ENCODE measurements at regions not wholly inside any gene's neighbourhood (a gene's known extent, or its start where the extent isn't known, plus 50 kb on each side); places are given as distances from the start of the nearest gene placed in this dataset.

DNA sequence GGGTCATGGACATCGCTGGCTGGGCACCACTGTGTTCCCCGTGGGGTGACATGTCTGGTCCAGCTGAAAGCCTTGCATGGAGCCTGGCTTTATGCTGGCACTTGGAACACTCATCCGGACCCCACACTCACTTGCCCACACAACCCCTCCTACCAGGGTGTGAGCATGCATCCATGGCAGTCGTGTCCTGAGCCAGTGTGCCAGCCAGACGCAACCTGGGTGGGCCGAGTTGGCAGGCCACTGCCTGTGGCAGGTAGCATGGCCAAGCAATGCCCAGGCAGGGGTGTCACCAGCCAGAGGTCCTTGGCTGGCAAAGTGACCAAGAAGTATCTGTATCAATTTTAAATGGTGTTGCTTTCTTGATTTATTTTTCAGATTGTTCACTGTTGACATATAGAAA is 141.7 kb downstream of the CCDC59 start:
- no peaks in the 10 kb centered on the region for H3K27me3 ChIP-seq (ENCODE audit: control insufficient read depth in 2 of 2, insufficient read depth in 1 of 2, low read length in 1 of 2)
- H3K9me3 ChIP-seq (ENCODE audit: control insufficient read depth in 2 of 2, insufficient read depth in 1 of 2, low read length in 1 of 2), result peaks cover 0 to 10% of the 10 kb centered on the region in 2 donors
- H3K36me3 ChIP-seq (ENCODE audit: control insufficient read depth in 2 of 2, insufficient read depth in 2 of 2, low read length in 1 of 2), result no peaks in the 10 kb centered on the region
- no peak for DNase-seq (ENCODE audit: low read depth in 6 of 9, low spot score in 9 of 9)
- no peak overlapping the region for H3K27ac ChIP-seq (ENCODE audit: low read depth in 1 of 2, low read length in 1 of 2)
- no peaks in the 10 kb centered on the region for H3K4me1 ChIP-seq (ENCODE audit: control insufficient read depth in 2 of 2, insufficient read depth in 2 of 2, low read length in 2 of 2)
- 94% methylated on average over 6 of the region's 6 CpGs for WGBS
- no peak overlapping the region for H3K4me3 ChIP-seq (ENCODE audit: low read length in 2 of 2)

DNA sequence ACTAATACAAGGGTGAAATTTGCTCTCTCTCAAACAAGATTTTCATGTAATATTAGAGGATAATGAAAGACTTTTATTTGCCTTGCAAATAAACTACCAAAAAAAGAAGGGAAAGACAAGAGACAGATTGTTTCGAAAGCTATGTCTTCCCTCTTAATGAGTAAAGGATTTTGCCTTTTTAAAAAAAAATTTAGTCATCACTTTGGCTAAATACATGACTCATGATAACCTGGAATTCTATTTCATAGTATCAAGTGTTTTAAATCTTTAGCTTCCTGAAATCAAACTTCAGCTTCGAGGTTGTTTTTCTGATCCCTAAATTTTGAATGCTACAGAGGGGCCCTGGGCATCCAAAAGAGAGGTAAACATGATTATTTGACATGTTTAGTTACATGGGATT is 144.4 kb downstream of the CCDC59 start:
- no peak overlapping the region for H3K4me3 ChIP-seq (ENCODE audit: low read length in 2 of 2)
- DNase-seq (ENCODE audit: low read depth in 6 of 9, low spot score in 9 of 9), result no peak
- peaks cover 0 to 22% of the 10 kb centered on the region in 2 donors for H3K9me3 ChIP-seq (ENCODE audit: control insufficient read depth in 2 of 2, insufficient read depth in 1 of 2, low read length in 1 of 2)
- no peaks in the 10 kb centered on the region for H3K27me3 ChIP-seq (ENCODE audit: control insufficient read depth in 2 of 2, insufficient read depth in 1 of 2, low read length in 1 of 2)
- no peak overlapping the region for H3K27ac ChIP-seq (ENCODE audit: low read depth in 1 of 2, low read length in 1 of 2)
- H3K36me3 ChIP-seq (ENCODE audit: control insufficient read depth in 2 of 2, insufficient read depth in 2 of 2, low read length in 1 of 2), result no peaks in the 10 kb centered on the region
- 34% methylated on average over 2 of the region's 2 CpGs for WGBS
- H3K4me1 ChIP-seq (ENCODE audit: control insufficient read depth in 2 of 2, insufficient read depth in 2 of 2, low read length in 2 of 2), result no peaks in the 10 kb centered on the region

DNA sequence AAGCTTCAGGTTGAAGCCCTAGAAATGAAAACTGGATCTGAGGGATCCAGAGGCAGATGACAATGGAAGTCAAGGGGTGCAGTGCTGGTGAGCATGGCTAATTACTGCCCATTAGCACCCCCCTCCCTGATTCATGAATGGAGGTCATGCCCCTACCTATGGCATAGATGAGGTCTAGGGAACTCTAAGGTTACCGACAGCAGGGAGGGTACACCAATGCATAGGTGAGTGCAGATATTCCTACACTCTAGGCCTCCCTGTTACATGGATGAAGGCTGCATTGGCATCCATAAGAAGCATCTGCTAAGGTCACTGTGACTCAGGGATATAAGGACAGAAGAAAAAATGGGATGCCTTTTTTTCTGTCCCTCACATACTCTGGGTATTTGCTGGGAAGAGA is 147.3 kb downstream of the CCDC59 start:
- no peaks in the 10 kb centered on the region for H3K36me3 ChIP-seq (ENCODE audit: control insufficient read depth in 2 of 2, insufficient read depth in 2 of 2, low read length in 1 of 2)
- H3K4me3 ChIP-seq (ENCODE audit: low read length in 2 of 2), result no peak overlapping the region
- WGBS, result 94% methylated on average over 1 of the region's 1 CpG
- H3K27me3 ChIP-seq (ENCODE audit: control insufficient read depth in 2 of 2, insufficient read depth in 1 of 2, low read length in 1 of 2), result no peaks in the 10 kb centered on the region
- no peak overlapping the region for H3K27ac ChIP-seq (ENCODE audit: low read depth in 1 of 2, low read length in 1 of 2)
- H3K9me3 ChIP-seq (ENCODE audit: control insufficient read depth in 2 of 2, insufficient read depth in 1 of 2, low read length in 1 of 2), result peaks cover 0 to 15% of the 10 kb centered on the region in 2 donors
- H3K4me1 ChIP-seq (ENCODE audit: control insufficient read depth in 2 of 2, insufficient read depth in 2 of 2, low read length in 2 of 2), result no peaks in the 10 kb centered on the region
- no peak for DNase-seq (ENCODE audit: low read depth in 6 of 9, low spot score in 9 of 9)

DNA sequence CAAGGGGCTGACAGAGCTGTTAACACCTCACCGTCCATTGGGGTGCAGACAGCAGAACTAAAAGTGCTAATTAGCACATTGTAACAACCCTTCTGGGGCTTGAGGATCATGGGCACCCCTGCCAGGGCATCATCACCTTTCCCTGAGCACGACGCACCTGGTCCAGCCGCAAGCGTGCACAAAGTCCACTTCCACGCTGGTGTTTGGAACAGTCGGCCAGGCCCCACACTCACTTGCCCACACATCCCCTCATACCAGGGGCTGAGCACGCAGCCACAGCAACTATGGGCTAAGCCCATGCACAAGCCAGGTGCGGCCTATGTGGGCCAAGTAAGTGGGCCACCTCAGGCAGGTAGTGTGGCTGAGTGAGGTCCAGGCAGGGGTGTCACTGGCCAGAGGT is 148.7 kb downstream of the CCDC59 start:
- Histone ChIP-seq H3K27me3 (ENCODE audit: control insufficient read depth in 2 of 2, insufficient read depth in 1 of 2, low read length in 1 of 2) (no peaks in the 10 kb centered on the region), H3K36me3 (ENCODE audit: control insufficient read depth in 2 of 2, insufficient read depth in 2 of 2, low read length in 1 of 2) (no peaks in the 10 kb centered on the region), H3K27ac (ENCODE audit: low read depth in 1 of 2, low read length in 1 of 2) (no peak overlapping the region), H3K4me1 (ENCODE audit: control insufficient read depth in 2 of 2, insufficient read depth in 2 of 2, low read length in 2 of 2) (no peaks in the 10 kb centered on the region), H3K9me3 (ENCODE audit: control insufficient read depth in 2 of 2, insufficient read depth in 1 of 2, low read length in 1 of 2) (peaks cover 0 to 12% of the 10 kb centered on the region in 2 donors), H3K4me3 (ENCODE audit: low read length in 2 of 2) (no peak overlapping the region)
- DNase-seq (ENCODE audit: low read depth in 6 of 9, low spot score in 9 of 9), result no peak
- 96% methylated on average over 9 of the region's 9 CpGs for whole genome bisulfite sequencing

DNA sequence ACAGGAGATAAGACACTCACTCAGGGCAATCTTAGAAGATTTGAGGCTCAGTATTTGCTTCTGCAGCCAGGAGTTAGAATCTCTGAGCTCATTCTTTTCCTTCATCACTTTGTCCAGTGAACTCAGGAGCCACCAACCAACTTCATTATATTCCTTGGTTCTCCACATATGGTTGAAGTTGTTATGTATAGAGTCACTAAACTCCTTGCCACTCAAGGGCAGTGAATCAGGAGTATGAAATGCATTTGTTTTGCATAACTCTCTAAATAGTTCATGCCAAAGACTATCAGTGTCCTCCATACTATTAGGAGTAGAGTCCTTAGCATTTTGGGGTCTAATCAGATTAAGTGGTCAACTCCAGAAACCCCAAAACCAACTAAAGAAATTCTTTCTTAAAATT is 150.6 kb downstream of the CCDC59 start:
- no peaks in the 10 kb centered on the region for H3K27me3 ChIP-seq (ENCODE audit: control insufficient read depth in 2 of 2, insufficient read depth in 1 of 2, low read length in 1 of 2)
- DNase-seq (ENCODE audit: low read depth in 6 of 9, low spot score in 9 of 9), result no peak
- no peak overlapping the region for H3K4me3 ChIP-seq (ENCODE audit: low read length in 2 of 2)
- no peak overlapping the region for H3K27ac ChIP-seq (ENCODE audit: low read depth in 1 of 2, low read length in 1 of 2)
- no peaks in the 10 kb centered on the region for H3K36me3 ChIP-seq (ENCODE audit: control insufficient read depth in 2 of 2, insufficient read depth in 2 of 2, low read length in 1 of 2)
- H3K9me3 ChIP-seq (ENCODE audit: control insufficient read depth in 2 of 2, insufficient read depth in 1 of 2, low read length in 1 of 2), result peaks cover 0 to 12% of the 10 kb centered on the region in 2 donors
- H3K4me1 ChIP-seq (ENCODE audit: control insufficient read depth in 2 of 2, insufficient read depth in 2 of 2, low read length in 2 of 2), result no peaks in the 10 kb centered on the region

DNA sequence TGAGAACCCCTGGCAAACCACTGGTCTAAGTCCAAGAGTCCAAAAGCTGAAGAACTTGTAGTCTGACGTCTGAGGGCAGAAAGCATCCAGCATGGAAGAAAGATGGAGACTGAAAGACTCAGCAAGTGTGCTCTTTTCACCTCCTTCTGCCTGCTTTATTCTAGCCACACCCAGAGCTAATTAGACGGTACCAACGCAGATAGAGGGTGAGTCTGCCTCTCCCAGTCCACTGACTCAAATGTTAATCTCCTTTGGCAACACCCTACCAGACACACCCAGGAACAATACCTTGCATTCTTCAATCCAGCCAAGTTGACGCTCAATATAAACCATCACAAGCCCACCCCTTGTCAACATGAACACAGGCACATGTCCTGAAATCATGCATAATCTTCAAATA is 155.1 kb downstream of the CCDC59 start:
- no peaks in the 10 kb centered on the region for H3K4me1 ChIP-seq (ENCODE audit: control insufficient read depth in 2 of 2, insufficient read depth in 2 of 2, low read length in 2 of 2)
- no peak for DNase-seq (ENCODE audit: low read depth in 6 of 9, low spot score in 9 of 9)
- no peak overlapping the region for H3K27ac ChIP-seq (ENCODE audit: low read depth in 1 of 2, low read length in 1 of 2)
- no peaks in the 10 kb centered on the region for H3K9me3 ChIP-seq (ENCODE audit: control insufficient read depth in 2 of 2, insufficient read depth in 1 of 2, low read length in 1 of 2)
- no peaks in the 10 kb centered on the region for H3K27me3 ChIP-seq (ENCODE audit: control insufficient read depth in 2 of 2, insufficient read depth in 1 of 2, low read length in 1 of 2)
- H3K4me3 ChIP-seq (ENCODE audit: low read length in 2 of 2), result no peak overlapping the region
- 95% methylated on average over 4 of the region's 4 CpGs for WGBS
- no peaks in the 10 kb centered on the region for H3K36me3 ChIP-seq (ENCODE audit: control insufficient read depth in 2 of 2, insufficient read depth in 2 of 2, low read length in 1 of 2)

DNA sequence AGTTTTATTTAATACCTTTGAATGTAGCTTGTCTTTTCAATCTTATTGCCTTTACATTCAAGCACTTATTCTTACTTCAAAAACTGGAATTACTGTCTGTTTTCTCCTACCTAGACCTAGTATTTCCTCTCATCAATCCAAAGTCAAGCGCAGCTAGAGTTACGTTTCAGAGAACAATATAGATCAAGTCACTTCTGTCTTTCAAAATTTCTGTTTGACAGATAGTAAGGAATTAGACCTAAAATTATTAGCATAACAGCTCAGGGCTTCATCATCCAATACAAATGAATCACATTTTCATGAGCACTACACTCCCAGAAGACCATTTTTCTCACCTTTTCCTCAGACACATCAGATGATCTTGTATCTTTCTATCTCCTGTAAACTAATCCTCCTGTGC is 170.6 kb downstream of the CCDC59 start:
- no peak overlapping the region for H3K4me3 ChIP-seq (ENCODE audit: low read length in 2 of 2)
- H3K27ac ChIP-seq (ENCODE audit: low read depth in 1 of 2, low read length in 1 of 2), result no peak overlapping the region
- H3K9me3 ChIP-seq (ENCODE audit: control insufficient read depth in 2 of 2, insufficient read depth in 1 of 2, low read length in 1 of 2), result peaks cover 0 to 2% of the 10 kb centered on the region in 2 donors
- H3K4me1 ChIP-seq (ENCODE audit: control insufficient read depth in 2 of 2, insufficient read depth in 2 of 2, low read length in 2 of 2), result no peaks in the 10 kb centered on the region
- H3K36me3 ChIP-seq (ENCODE audit: control insufficient read depth in 2 of 2, insufficient read depth in 2 of 2, low read length in 1 of 2), result no peaks in the 10 kb centered on the region
- 96% methylated on average over 2 of the region's 2 CpGs for WGBS
- no peaks in the 10 kb centered on the region for H3K27me3 ChIP-seq (ENCODE audit: control insufficient read depth in 2 of 2, insufficient read depth in 1 of 2, low read length in 1 of 2)
- no peak for DNase-seq (ENCODE audit: low read depth in 6 of 9, low spot score in 9 of 9)

DNA sequence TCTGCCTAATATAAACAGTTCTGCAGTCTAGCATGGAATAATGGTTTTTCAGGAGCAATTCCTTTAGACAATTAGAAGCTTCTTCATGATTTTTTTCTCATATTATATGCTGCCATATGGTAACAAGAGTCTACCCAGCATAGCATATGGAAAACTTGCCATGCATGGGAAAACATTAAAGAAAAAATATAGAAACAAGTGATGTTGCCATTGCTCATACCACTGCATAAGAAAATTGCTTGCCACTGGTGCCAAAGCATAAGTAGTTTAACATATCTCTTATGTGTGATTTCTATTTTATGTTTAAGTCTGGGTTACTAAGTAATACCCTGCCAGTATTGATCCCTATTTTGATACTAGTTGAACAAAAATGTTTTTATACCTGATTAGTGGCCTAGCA is 171.2 kb downstream of the CCDC59 start:
- no peaks in the 10 kb centered on the region for H3K4me1 ChIP-seq (ENCODE audit: control insufficient read depth in 2 of 2, insufficient read depth in 2 of 2, low read length in 2 of 2)
- no peaks in the 10 kb centered on the region for H3K36me3 ChIP-seq (ENCODE audit: control insufficient read depth in 2 of 2, insufficient read depth in 2 of 2, low read length in 1 of 2)
- no peak for DNase-seq (ENCODE audit: low read depth in 6 of 9, low spot score in 9 of 9)
- H3K27ac ChIP-seq (ENCODE audit: low read depth in 1 of 2, low read length in 1 of 2), result no peak overlapping the region
- H3K27me3 ChIP-seq (ENCODE audit: control insufficient read depth in 2 of 2, insufficient read depth in 1 of 2, low read length in 1 of 2), result no peaks in the 10 kb centered on the region
- H3K4me3 ChIP-seq (ENCODE audit: low read length in 2 of 2), result no peak overlapping the region
- peaks cover 0 to 2% of the 10 kb centered on the region in 2 donors for H3K9me3 ChIP-seq (ENCODE audit: control insufficient read depth in 2 of 2, insufficient read depth in 1 of 2, low read length in 1 of 2)

DNA sequence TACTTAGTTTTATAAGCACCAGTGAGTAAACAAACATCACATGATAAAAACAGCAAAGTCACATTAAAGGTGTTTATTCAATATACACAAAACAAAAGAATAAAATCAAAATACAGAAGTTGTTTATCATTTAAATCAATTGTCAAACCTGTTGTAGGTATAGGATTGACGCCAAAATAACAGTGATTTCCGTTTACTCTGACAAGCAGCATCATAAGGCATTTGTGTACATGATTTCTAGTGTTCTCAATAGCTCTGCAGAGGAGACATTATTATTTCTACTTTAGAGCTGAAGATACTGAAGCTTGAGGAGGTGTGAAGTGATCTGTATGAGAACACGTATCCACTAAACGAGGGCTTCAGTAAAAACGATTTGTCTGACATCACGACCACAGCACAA is 171.9 kb downstream of the CCDC59 start:
- Histone ChIP-seq H3K4me1 (ENCODE audit: control insufficient read depth in 2 of 2, insufficient read depth in 2 of 2, low read length in 2 of 2) (no peaks in the 10 kb centered on the region), H3K27ac (ENCODE audit: low read depth in 1 of 2, low read length in 1 of 2) (no peak overlapping the region), H3K27me3 (ENCODE audit: control insufficient read depth in 2 of 2, insufficient read depth in 1 of 2, low read length in 1 of 2) (no peaks in the 10 kb centered on the region), H3K36me3 (ENCODE audit: control insufficient read depth in 2 of 2, insufficient read depth in 2 of 2, low read length in 1 of 2) (no peaks in the 10 kb centered on the region), H3K9me3 (ENCODE audit: control insufficient read depth in 2 of 2, insufficient read depth in 1 of 2, low read length in 1 of 2) (peaks cover 0 to 2% of the 10 kb centered on the region in 2 donors), H3K4me3 (ENCODE audit: low read length in 2 of 2) (no peak overlapping the region)
- DNase-seq (ENCODE audit: low read depth in 6 of 9, low spot score in 9 of 9), result no peak
- 94% methylated on average over 6 of the region's 6 CpGs for WGBS

DNA sequence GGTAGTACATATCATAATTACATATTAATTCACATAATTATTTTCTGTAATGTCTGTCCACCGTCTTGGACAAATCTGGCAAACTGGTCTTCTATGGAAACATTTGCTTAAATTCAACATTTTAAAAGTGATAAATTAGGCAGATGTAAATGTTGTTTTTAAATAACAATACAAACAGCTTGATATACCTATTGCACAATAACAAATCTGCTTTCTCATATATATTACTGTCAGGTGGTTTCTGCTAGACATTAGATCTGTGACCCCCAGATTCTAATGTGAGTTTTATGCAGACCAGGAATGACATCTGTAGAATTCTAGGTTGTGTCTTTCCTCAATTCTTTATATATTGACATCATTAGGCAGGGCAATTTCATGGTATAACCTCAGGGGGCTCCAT is 173.3 kb downstream of the CCDC59 start:
- no peaks in the 10 kb centered on the region for H3K27me3 ChIP-seq (ENCODE audit: control insufficient read depth in 2 of 2, insufficient read depth in 1 of 2, low read length in 1 of 2)
- H3K27ac ChIP-seq (ENCODE audit: low read depth in 1 of 2, low read length in 1 of 2), result no peak overlapping the region
- H3K9me3 ChIP-seq (ENCODE audit: control insufficient read depth in 2 of 2, insufficient read depth in 1 of 2, low read length in 1 of 2), result peaks cover 0 to 2% of the 10 kb centered on the region in 2 donors
- H3K4me3 ChIP-seq (ENCODE audit: low read length in 2 of 2), result no peak overlapping the region
- H3K4me1 ChIP-seq (ENCODE audit: control insufficient read depth in 2 of 2, insufficient read depth in 2 of 2, low read length in 2 of 2), result no peaks in the 10 kb centered on the region
- 94% methylated on average over 1 of the region's 1 CpG for WGBS
- DNase-seq (ENCODE audit: low read depth in 6 of 9, low spot score in 9 of 9), result no peak
- no peaks in the 10 kb centered on the region for H3K36me3 ChIP-seq (ENCODE audit: control insufficient read depth in 2 of 2, insufficient read depth in 2 of 2, low read length in 1 of 2)
